ENCODE measurements at regions not wholly inside any gene's neighbourhood (a gene's known extent, or its start where the extent isn't known, plus 50 kb on each side); places are given as distances from the start of the nearest gene placed in this dataset.

- TF ChIP-seq CTCF (IDR thresholded peaks at IDR 0.05) = no peak
- no peak for TF ChIP-seq POLR2A (IDR thresholded peaks at IDR 0.05)
Measured at GRCh38 chr1:34683616-34684015, 71.2 kb upstream of the GJB5 start.
